ENCODE measurements at regions not wholly inside any gene's neighbourhood (a gene's known extent, or its start where the extent isn't known, plus 50 kb on each side); places are given as distances from the start of the nearest gene placed in this dataset.

GRCh38 chr6:2434116-2434515 is 188.7 kb upstream of the GMDS start:
- Histone ChIP-seq H3K4me2 (ENCODE audit: low read length) (no peak overlapping the region), H3K9ac (ENCODE audit: low read length) (no peak overlapping the region)

GRCh38 chr6:2433711-2434110 is 188.3 kb upstream of the GMDS start:
- no peak overlapping the region for H3K4me3 ChIP-seq (ENCODE audit: low read depth, low read length, poor library complexity, severe bottlenecking)
- no peaks in the 10 kb centered on the region for H3K9me3 ChIP-seq (ENCODE audit: low read length)
- no peaks in the 10 kb centered on the region for H3K36me3 ChIP-seq (ENCODE audit: insufficient read depth, low read length)
- H3K79me2 ChIP-seq (ENCODE audit: insufficient read depth, low read length) = no peaks in the 10 kb centered on the region
- no peak overlapping the region for H3K27ac ChIP-seq (ENCODE audit: low read depth, low read length, poor library complexity, severe bottlenecking)
- H3F3A ChIP-seq (ENCODE audit: insufficient read depth, low read length) = no peaks in the 10 kb centered on the region
- H3K9ac ChIP-seq (ENCODE audit: low read length) = no peak overlapping the region
- H3K9me2 ChIP-seq (ENCODE audit: low read depth, low read length) = no peaks in the 10 kb centered on the region
- no peaks in the 10 kb centered on the region for H4K20me1 ChIP-seq (ENCODE audit: insufficient read depth, low read length)
- TF ChIP-seq EZH2 (IDR thresholded peaks at IDR 0.05; ENCODE audit: borderline replicate concordance, low read length) (no peak), CTCF (IDR thresholded peaks at IDR 0.05; ENCODE audit: low read length) (no peak)
- no peaks in the 10 kb centered on the region for H3K4me1 ChIP-seq (ENCODE audit: insufficient read depth, low read length, severe bottlenecking)
- no peak overlapping the region for H3K4me2 ChIP-seq (ENCODE audit: low read length)
- H3K27me3 ChIP-seq (ENCODE audit: insufficient read depth, low read length) = no peaks in the 10 kb centered on the region
- no peak overlapping the region for H2AFZ ChIP-seq (ENCODE audit: low read length)

More at GRCh38 chr6:2434116-2434515, 188.7 kb upstream of the GMDS start:
- Histone ChIP-seq H3K9me2 (ENCODE audit: low read depth, low read length) (no peaks in the 10 kb centered on the region), H3K4me1 (ENCODE audit: insufficient read depth, low read length, severe bottlenecking) (no peaks in the 10 kb centered on the region), H3K36me3 (ENCODE audit: insufficient read depth, low read length) (no peaks in the 10 kb centered on the region), H3K9me3 (ENCODE audit: low read length) (no peaks in the 10 kb centered on the region), H4K20me1 (ENCODE audit: insufficient read depth, low read length) (no peaks in the 10 kb centered on the region), H3K4me3 (ENCODE audit: low read depth, low read length, poor library complexity, severe bottlenecking) (no peak overlapping the region), H2AFZ (ENCODE audit: low read length) (no peak overlapping the region), H3K79me2 (ENCODE audit: insufficient read depth, low read length) (no peaks in the 10 kb centered on the region), H3K27me3 (ENCODE audit: insufficient read depth, low read length) (no peaks in the 10 kb centered on the region), H3F3A (ENCODE audit: insufficient read depth, low read length) (no peaks in the 10 kb centered on the region), H3K27ac (ENCODE audit: low read depth, low read length, poor library complexity, severe bottlenecking) (no peak overlapping the region)
- TF ChIP-seq CTCF (IDR thresholded peaks at IDR 0.05; ENCODE audit: low read length) (no peak), EZH2 (IDR thresholded peaks at IDR 0.05; ENCODE audit: borderline replicate concordance, low read length) (no peak)

- Histone ChIP-seq H3K4me3 (ENCODE audit: low read depth, low read length, poor library complexity, severe bottlenecking) (no peak overlapping the region), H4K20me1 (ENCODE audit: insufficient read depth, low read length) (no peaks in the 10 kb centered on the region), H3K9me3 (ENCODE audit: low read length) (no peaks in the 10 kb centered on the region), H3K79me2 (ENCODE audit: insufficient read depth, low read length) (no peaks in the 10 kb centered on the region), H3K4me2 (ENCODE audit: low read length) (no peak overlapping the region), H3K4me1 (ENCODE audit: insufficient read depth, low read length, severe bottlenecking) (no peaks in the 10 kb centered on the region), H3F3A (ENCODE audit: insufficient read depth, low read length) (no peaks in the 10 kb centered on the region), H3K9me2 (ENCODE audit: low read depth, low read length) (no peaks in the 10 kb centered on the region), H3K9ac (ENCODE audit: low read length) (no peak overlapping the region), H2AFZ (ENCODE audit: low read length) (no peak overlapping the region), H3K27me3 (ENCODE audit: insufficient read depth, low read length) (no peaks in the 10 kb centered on the region), H3K36me3 (ENCODE audit: insufficient read depth, low read length) (no peaks in the 10 kb centered on the region), H3K27ac (ENCODE audit: low read depth, low read length, poor library complexity, severe bottlenecking) (no peak overlapping the region)
- TF ChIP-seq EZH2 (IDR thresholded peaks at IDR 0.05; ENCODE audit: borderline replicate concordance, low read length) = no peak
- no peak for TF ChIP-seq CTCF (IDR thresholded peaks at IDR 0.05; ENCODE audit: low read length)
Observed at GRCh38 chr6:2433266-2433665, 187.9 kb upstream of the GMDS start.

Measured in OCI-LY1 (cell line).